Panc1 (cell line): ENCODE measurements at regions not wholly inside any gene's neighbourhood (a gene's known extent, or its start where the extent isn't known, plus 50 kb on each side); places are given as distances from the start of the nearest gene placed in this dataset.
"Not testable (repeated sequence)": the region's sequence is repeated elsewhere in the genome, so short reads cannot be mapped to it uniquely, and the experiment has no call there.

ENCODE experiments used
- ATAC-seq: fragments of 200-7000 bp; cut with Tn5 transposase; 2 replicates; pipeline ENCODE4 v1.9.1; 2020; ENCODE audit warnings: mild to moderate bottlenecking, moderate library complexity
- BruUV-seq: library from RNA; stranded (reverse); fragments of 400-500 nt; replicated peaks from 2 replicates; lab custom pipeline; 2021; lab: Mats Ljungman, UMichigan
- CTCF ChIA-PET: fragments of 300-600 bp; sonication (Branson Sonifier 250); formaldehyde crosslinking; loops from one replicate; lab custom pipeline; 2022; ENCODE audit warnings: antibody characterized with exemption; lab: Charles Lee
- POLR2A ChIA-PET: fragments of 300-600 bp; sonication (Branson Sonifier 250); formaldehyde crosslinking; loops from one replicate; lab custom pipeline; 2022; ENCODE audit warnings: antibody characterized with exemption; lab: Charles Lee
- DNase-seq: peaks from one replicate; pipeline ENCODE4 v3.0.0-alpha.2; 2010; ENCODE audit warnings: low read depth, low spot score
- H3K27ac ChIP-seq: 2 replicates; pipeline ENCODE4 v1.5.1; 2011; ENCODE audit warnings: mild to moderate bottlenecking, low read length, inconsistent platforms
- H3K27me3 ChIP-seq: fragments of 200-500 bp; sonication (Bioruptor generic); 2 replicates; pipeline ENCODE4 v1.6.0; 2014; ENCODE audit warnings: low read length, inconsistent platforms; ENCODE audit not compliant: control insufficient read depth, insufficient read depth
- H3K36me3 ChIP-seq: fragments of 200-500 bp; sonication (Bioruptor generic); 2 replicates; pipeline ENCODE4 v1.5.1; 2014; ENCODE audit warnings: inconsistent platforms, mild to moderate bottlenecking, low read length, moderate library complexity; ENCODE audit not compliant: control insufficient read depth, insufficient read depth
- H3K4me1 ChIP-seq: 2 replicates; pipeline ENCODE4 v1.5.1; 2011; ENCODE audit warnings: inconsistent platforms, mild to moderate bottlenecking, low read length, moderate library complexity; ENCODE audit not compliant: control insufficient read depth, insufficient read depth
- H3K4me3 ChIP-seq, 2 experiments: 2 replicates each; pipeline ENCODE4 v1.5.1; 2011 to 2012; ENCODE audit warnings: low read depth in 2 of 2, low read length in 2 of 2, mild to moderate bottlenecking in 2 of 2, inconsistent platforms in 1 of 2, moderate library complexity in 1 of 2
- H3K9me3 ChIP-seq: fragments of 200-500 bp; sonication (Bioruptor generic); 2 replicates; pipeline ENCODE4 v1.5.1; 2014; ENCODE audit warnings: low read depth, mild to moderate bottlenecking, inconsistent platforms, low read length, moderate library complexity; ENCODE audit not compliant: control insufficient read depth, insufficient read depth
- CTCF ChIP-seq: fragments of 450-650 bp; IDR thresholded peaks from 2 replicates; pipeline ENCODE4 v1.5.1; 2017; ENCODE audit warnings: mild to moderate bottlenecking
- POLR2AphosphoS5 ChIP-seq: IDR thresholded peaks from 2 replicates; pipeline ENCODE4 v1.6.1; 2012; ENCODE audit warnings: mild to moderate bottlenecking, low read depth, low read length, moderate library complexity
- REST ChIP-seq, 2 experiments: IDR thresholded peaks; 2 replicates each; pipeline ENCODE4 v1.6.1; 2011 to 2012; ENCODE audit warnings: low read depth in 2 of 2, control low read depth in 1 of 2, low read length in 1 of 2, mild to moderate bottlenecking in 1 of 2, moderate library complexity in 1 of 2; ENCODE audit not compliant: insufficient read depth in 1 of 2
- SIN3A ChIP-seq: IDR thresholded peaks from 2 replicates; pipeline ENCODE4 v1.6.1; 2012; ENCODE audit warnings: low read depth, mild to moderate bottlenecking, low read length, moderate library complexity, borderline replicate concordance; ENCODE audit not compliant: insufficient read depth
- TCF7L2 ChIP-seq: IDR thresholded peaks from 2 replicates; pipeline ENCODE4 v1.6.1; 2011; ENCODE audit warnings: mild to moderate bottlenecking, low read depth, low read length, inconsistent platforms
- in situ Hi-C: cut with HindIII; loops from 2 replicates; pipeline ENCODE4 v1.10.0; 2016; ENCODE audit warnings: low sequenced_read_pairs, low pct_unique_long_range_greater_than_20kb
- intact Hi-C: fragments of 100-400 bp; cut with micrococcal nuclease; formaldehyde crosslinking; loops from one replicate; pipeline ENCODE4 v1.10.0; 2022; ENCODE audit not compliant: unreplicated experiment

- DNase-seq = no peak
- no peak overlapping the region for H3K27ac ChIP-seq
- no peak for ATAC-seq
- in situ Hi-C loops = no loop called here
- no peak overlapping the region for H3K4me3 ChIP-seq
- no peaks in the 10 kb centered on the region for H3K36me3 ChIP-seq
- BruUV-seq = no TSS peak
- no peaks in the 10 kb centered on the region for H3K9me3 ChIP-seq
- no peaks in the 10 kb centered on the region for H3K4me1 ChIP-seq
- TF ChIP-seq SIN3A (no peak), TCF7L2 (no peak), POLR2AphosphoS5 (no peak), REST (IDR thresholded peaks at IDR 0.05; ENCODE audit: insufficient read depth in 1 of 2, low read depth in 2 of 2, low read length in 1 of 2) (no peak), CTCF (no peak)
- intact Hi-C loops = no loop called here
- POLR2A ChIA-PET = no interaction called here
- CTCF ChIA-PET = no interaction called here
- H3K27me3 ChIP-seq = no peaks in the 10 kb centered on the region
These were observed 115.0 kb upstream of the PRKG2 start for GRCh38 chr4:81330018-81330417.

GRCh38 chr4:81326581-81326980, 111.6 kb upstream of the PRKG2 start:
- in situ Hi-C loops = no loop called here
- Histone ChIP-seq H3K4me1 (no peaks in the 10 kb centered on the region), H3K27ac (no peak overlapping the region), H3K9me3 (no peaks in the 10 kb centered on the region), H3K36me3 (no peaks in the 10 kb centered on the region), H3K4me3 (no peak overlapping the region), H3K27me3 (no peaks in the 10 kb centered on the region)
- ChIA-PET CTCF (no interaction called here), POLR2A (no interaction called here)
- TF ChIP-seq POLR2AphosphoS5 (no peak), CTCF (no peak), TCF7L2 (no peak), SIN3A (no peak), REST (IDR thresholded peaks at IDR 0.05; ENCODE audit: insufficient read depth in 1 of 2, low read depth in 2 of 2, low read length in 1 of 2) (no peak)
- BruUV-seq = no TSS peak
- ATAC-seq = no peak
- DNase-seq = no peak
- intact Hi-C loops = no loop called here

GRCh38 chr4:81324594-81324993, 109.6 kb upstream of the PRKG2 start:
- H3K27ac ChIP-seq, H3K4me3 ChIP-seq, ATAC-seq, DNase-seq, POLR2A ChIA-PET, in situ Hi-C loops, CTCF ChIA-PET, H3K27me3 ChIP-seq, H3K4me1 ChIP-seq, H3K9me3 ChIP-seq, intact Hi-C loops, BruUV-seq, H3K36me3 ChIP-seq: not testable (repeated sequence)
